ENCODE measurements at regions not wholly inside any gene's neighbourhood (a gene's known extent, or its start where the extent isn't known, plus 50 kb on each side); places are given as distances from the start of the nearest gene placed in this dataset.
A peak's percentile ranks its signal among the peaks of the same experiment; 100 is the strongest.

DNA sequence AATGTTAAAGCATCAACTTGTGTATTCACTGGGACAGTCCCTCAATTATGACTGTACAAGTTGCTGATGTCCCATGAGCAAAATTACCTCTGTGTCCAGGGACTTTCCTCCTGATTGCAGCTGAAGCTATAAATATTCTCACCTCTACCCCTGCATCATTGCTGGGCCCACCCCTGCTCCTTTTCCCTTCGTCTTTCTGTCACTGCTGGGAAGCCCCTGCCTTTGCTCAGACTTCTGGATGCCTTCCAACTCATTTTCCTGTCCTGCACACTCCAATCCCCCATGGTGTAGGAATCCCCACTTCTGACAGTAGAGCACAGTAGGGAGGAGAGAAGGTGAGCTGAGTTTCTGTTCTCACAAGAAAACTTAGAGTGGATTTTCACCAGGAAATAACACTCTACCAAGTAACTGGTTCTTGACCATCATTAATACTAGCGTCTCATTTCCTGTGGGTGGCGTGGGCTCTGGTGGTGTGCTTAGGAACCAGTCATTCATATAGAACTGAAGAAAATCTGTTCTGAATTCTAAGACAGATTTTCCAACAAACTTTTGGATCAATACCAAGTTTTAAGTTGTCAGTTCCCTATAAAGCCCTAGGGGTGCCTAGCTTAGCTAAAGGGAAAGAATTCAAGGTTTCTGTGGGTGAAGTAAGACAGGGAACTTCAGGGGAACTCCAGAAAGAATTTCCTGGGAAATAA is 136.2 kb upstream of the MED14 start:
- no peaks in the 10 kb centered on the region for H3K36me3 ChIP-seq (replicated peaks in 1 of 2; ENCODE audit: control extremely low read depth in 1 of 2, control insufficient read depth in 1 of 2, extremely low read depth in 1 of 2, insufficient read depth in 2 of 2, low read length in 1 of 2)
- Mint-ChIP-seq H3K27me3 (no peaks in the 10 kb centered on the region), H3K4me1 (peaks cover 2% of the 10 kb centered on the region), H3K27ac (peak overlapping the region; percentile 43), H3K4me3 (no peak overlapping the region), H3K9me3 (ENCODE audit: insufficient read depth) (peaks cover 2% of the 10 kb centered on the region)
- no peaks in the 10 kb centered on the region for H3K79me2 ChIP-seq (ENCODE audit: control insufficient read depth, insufficient read depth, low read length)
- no peak for ATAC-seq (ENCODE audit: low read depth)
- no peaks in the 10 kb centered on the region for H3K4me1 ChIP-seq (ENCODE audit: control insufficient read depth in 2 of 2, insufficient read depth in 2 of 2, low read length in 2 of 2)
- intact Hi-C loops (cut with micrococcal nuclease) = no loop called here
- no peak overlapping the region for H3K27ac ChIP-seq (ENCODE audit: low read length in 2 of 2)
- ChIA-PET POLR2A (interaction anchor here (1.0 kb wide), 1 partner anchor 246 kb away, joined by 6 read pairs; no protein-coding TSS in a partner anchor), CTCF (interaction anchor here (9.3 kb wide), 1 partner anchor 241 kb away, joined by 131 read pairs; no protein-coding TSS in a partner anchor)
- no peak overlapping the region for H2AFZ ChIP-seq (ENCODE audit: insufficient read depth, low read depth, low read length, poor library complexity, severe bottlenecking)
- H4K20me1 ChIP-seq (ENCODE audit: control insufficient read depth, insufficient read depth, low read length, poor library complexity, severe bottlenecking) = no peaks in the 10 kb centered on the region
- no peaks in the 10 kb centered on the region for H3K27me3 ChIP-seq (replicated peaks in 1 of 4; ENCODE audit: control extremely low read depth in 1 of 4, control insufficient read depth in 3 of 4, insufficient read depth in 4 of 4, low read length in 3 of 4)
- TF ChIP-seq, protein P1, sequence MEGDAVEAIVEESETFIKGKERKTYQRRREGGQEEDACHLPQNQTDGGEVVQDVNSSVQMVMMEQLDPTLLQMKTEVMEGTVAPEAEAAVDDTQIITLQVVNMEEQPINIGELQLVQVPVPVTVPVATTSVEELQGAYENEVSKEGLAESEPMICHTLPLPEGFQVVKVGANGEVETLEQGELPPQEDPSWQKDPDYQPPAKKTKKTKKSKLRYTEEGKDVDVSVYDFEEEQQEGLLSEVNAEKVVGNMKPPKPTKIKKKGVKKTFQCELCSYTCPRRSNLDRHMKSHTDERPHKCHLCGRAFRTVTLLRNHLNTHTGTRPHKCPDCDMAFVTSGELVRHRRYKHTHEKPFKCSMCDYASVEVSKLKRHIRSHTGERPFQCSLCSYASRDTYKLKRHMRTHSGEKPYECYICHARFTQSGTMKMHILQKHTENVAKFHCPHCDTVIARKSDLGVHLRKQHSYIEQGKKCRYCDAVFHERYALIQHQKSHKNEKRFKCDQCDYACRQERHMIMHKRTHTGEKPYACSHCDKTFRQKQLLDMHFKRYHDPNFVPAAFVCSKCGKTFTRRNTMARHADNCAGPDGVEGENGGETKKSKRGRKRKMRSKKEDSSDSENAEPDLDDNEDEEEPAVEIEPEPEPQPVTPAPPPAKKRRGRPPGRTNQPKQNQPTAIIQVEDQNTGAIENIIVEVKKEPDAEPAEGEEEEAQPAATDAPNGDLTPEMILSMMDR (IDR thresholded peaks at IDR 0.05) = no peak
- no peak for TF ChIP-seq EZH2 (IDR thresholded peaks at IDR 0.05; ENCODE audit: borderline replicate concordance, insufficient read depth, low read depth, low read length, poor library complexity, severe bottlenecking)
- H3K4me2 ChIP-seq (replicated peaks; ENCODE audit: low read depth, low read length, poor library complexity, severe bottlenecking) = no peak overlapping the region
- no peak overlapping the region for H3K4me3 ChIP-seq (ENCODE audit: control extremely low read depth in 1 of 5, extremely low read depth in 1 of 5, insufficient read depth in 1 of 5, low read depth in 2 of 5, low read length in 4 of 5)
- no peaks in the 10 kb centered on the region for H3K9me3 ChIP-seq (ENCODE audit: control extremely low read depth in 1 of 3, control insufficient read depth in 2 of 3, insufficient read depth in 1 of 3, low read length in 2 of 3)
- no peak overlapping the region for H3K9ac ChIP-seq (ENCODE audit: low read length)
- DNase-seq = peak; percentile 4
- no CpG with 5 or more reads among the region's 3 CpGs for WGBS (ENCODE audit: insufficient coverage)

DNA sequence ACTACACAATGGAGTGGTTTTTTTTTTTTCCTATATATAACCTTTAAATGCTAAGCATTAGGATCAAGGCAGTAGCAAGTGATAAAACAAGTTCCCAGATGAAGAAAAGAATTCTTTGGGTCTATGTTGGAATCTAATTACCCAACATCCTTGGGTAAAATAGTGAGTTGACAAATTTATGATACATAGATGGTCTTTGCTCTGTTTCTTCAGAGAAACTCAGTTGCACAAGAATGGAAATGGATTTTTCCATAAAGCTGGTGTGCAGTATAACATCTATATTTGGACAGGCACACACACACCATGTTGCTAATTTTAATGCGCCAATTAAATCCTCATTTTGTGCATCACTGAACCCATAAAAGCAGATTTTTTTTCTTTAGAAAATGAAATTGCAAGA is 137.0 kb upstream of the MED14 start:
- no peaks in the 10 kb centered on the region for H3K27me3 Mint-ChIP-seq
- Histone ChIP-seq H3K9ac (ENCODE audit: low read length) (no peak overlapping the region), H2AFZ (ENCODE audit: insufficient read depth, low read depth, low read length, poor library complexity, severe bottlenecking) (no peak overlapping the region), H3K4me1 (ENCODE audit: control insufficient read depth in 2 of 2, insufficient read depth in 2 of 2, low read length in 2 of 2) (no peaks in the 10 kb centered on the region), H3K79me2 (ENCODE audit: control insufficient read depth, insufficient read depth, low read length) (no peaks in the 10 kb centered on the region), H4K20me1 (ENCODE audit: control insufficient read depth, insufficient read depth, low read length, poor library complexity, severe bottlenecking) (no peaks in the 10 kb centered on the region), H3K4me2 (replicated peaks; ENCODE audit: low read depth, low read length, poor library complexity, severe bottlenecking) (no peak overlapping the region), H3K36me3 (replicated peaks in 1 of 2; ENCODE audit: control extremely low read depth in 1 of 2, control insufficient read depth in 1 of 2, extremely low read depth in 1 of 2, insufficient read depth in 2 of 2, low read length in 1 of 2) (no peaks in the 10 kb centered on the region), H3K27me3 (replicated peaks in 1 of 4; ENCODE audit: control extremely low read depth in 1 of 4, control insufficient read depth in 3 of 4, insufficient read depth in 4 of 4, low read length in 3 of 4) (no peaks in the 10 kb centered on the region), H3K9me3 (ENCODE audit: control extremely low read depth in 1 of 3, control insufficient read depth in 2 of 3, insufficient read depth in 1 of 3, low read length in 2 of 3) (no peaks in the 10 kb centered on the region), H3K27ac (ENCODE audit: low read length in 2 of 2) (no peak overlapping the region), H3K4me3 (ENCODE audit: control extremely low read depth in 1 of 5, extremely low read depth in 1 of 5, insufficient read depth in 1 of 5, low read depth in 2 of 5, low read length in 4 of 5) (no peak overlapping the region)
- CTCF ChIA-PET = interaction anchor here (0.7 to 9.3 kb wide), 2 partner anchors 187 to 240 kb away, joined by 3 to 131 read pairs; no protein-coding TSS in a partner anchor
- ATAC-seq (ENCODE audit: low read depth) (no peak), DNase-seq (no peak)
- intact Hi-C loops (cut with micrococcal nuclease) = no loop called here
- TF ChIP-seq EZH2 (IDR thresholded peaks at IDR 0.05; ENCODE audit: borderline replicate concordance, insufficient read depth, low read depth, low read length, poor library complexity, severe bottlenecking) = no peak
- TF ChIP-seq, protein P1 (IDR thresholded peaks at IDR 0.05) = no peak
- peaks cover 2% of the 10 kb centered on the region for H3K9me3 Mint-ChIP-seq (ENCODE audit: insufficient read depth)
- H3K4me3 Mint-ChIP-seq = no peak overlapping the region
- H3K27ac Mint-ChIP-seq = no peak overlapping the region
- POLR2A ChIA-PET = interaction anchor here (1.0 kb wide), 1 partner anchor 245 kb away, joined by 6 read pairs; no protein-coding TSS in a partner anchor
- peaks cover 2% of the 10 kb centered on the region for H3K4me1 Mint-ChIP-seq
- WGBS (ENCODE audit: insufficient coverage) = no CpG with 5 or more reads among the region's 1 CpG

All from B cell (primary cell).